MM.1S (cell line): ENCODE measurements at regions not wholly inside any gene's neighbourhood (a gene's known extent, or its start where the extent isn't known, plus 50 kb on each side); places are given as distances from the start of the nearest gene placed in this dataset.

Source experiments
- CTCF ChIP-seq: fragments of 300-600 bp; sonication (generic); IDR thresholded peaks from 2 replicates; pipeline ENCODE4 v1.5.1; 2016; ENCODE audit warnings: antibody characterized with exemption, low read length, mixed read lengths
- EZH2phosphoT487 ChIP-seq: fragments of 300-600 bp; sonication (generic); IDR thresholded peaks from 2 replicates; pipeline ENCODE4 v1.6.1; 2018; ENCODE audit warnings: antibody characterized with exemption, low read length

GRCh38 chr3:106381286-106381938 is 512.6 kb upstream of the CBLB start:
- TF ChIP-seq CTCF = no peak
- TF ChIP-seq EZH2phosphoT487 = no peak
